HG03520 (cell line): ENCODE measurements at regions not wholly inside any gene's neighbourhood (a gene's known extent, or its start where the extent isn't known, plus 50 kb on each side); places are given as distances from the start of the nearest gene placed in this dataset.

Experiments
- ATAC-seq: cut with Tn5 transposase; IDR thresholded peaks from one replicate; pipeline ENCODE4 v1.9.1; 2021; ENCODE audit warnings: mild to moderate bottlenecking, moderate library complexity; ENCODE audit not compliant: unreplicated experiment

GRCh38 chr5:167243463-167243862 is 1048.0 kb upstream of the WWC1 start:
- no peak for ATAC-seq

GRCh38 chr5:167244583-167244982 is 1046.9 kb upstream of the WWC1 start:
- ATAC-seq = no peak

GRCh38 chr5:167245868-167246267 is 1045.6 kb upstream of the WWC1 start:
- no peak for ATAC-seq

- ATAC-seq = no peak
Measured at GRCh38 chr5:167247816-167248215, 1043.6 kb upstream of the WWC1 start.

GRCh38 chr5:167248257-167248656 is 1043.2 kb upstream of the WWC1 start:
- no peak for ATAC-seq

DNA sequence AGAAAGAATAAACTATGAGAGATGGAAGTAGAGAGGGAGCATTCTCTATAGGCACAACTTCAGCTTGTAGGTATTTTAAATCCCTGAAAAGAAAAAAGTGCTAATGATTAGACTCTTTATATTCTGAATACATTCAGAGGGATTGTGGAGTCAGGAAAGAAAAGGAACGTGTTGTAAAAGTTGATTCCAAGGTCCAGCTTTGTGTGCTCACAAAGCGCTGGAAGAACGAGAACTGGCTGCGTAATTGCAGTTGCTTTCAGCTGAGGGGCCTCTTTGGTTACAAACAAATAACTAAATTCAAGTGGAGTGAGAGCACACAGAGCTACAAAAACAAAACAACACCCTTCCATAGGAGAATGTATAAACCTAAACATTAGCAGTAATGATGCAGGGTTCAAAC is 1040.4 kb upstream of the WWC1 start:
- ATAC-seq = no peak

- ATAC-seq = no peak
Measured at GRCh38 chr5:167254132-167254531, 1037.3 kb upstream of the WWC1 start.

GRCh38 chr5:167255926-167256325 is 1035.5 kb upstream of the WWC1 start:
- no peak for ATAC-seq

DNA sequence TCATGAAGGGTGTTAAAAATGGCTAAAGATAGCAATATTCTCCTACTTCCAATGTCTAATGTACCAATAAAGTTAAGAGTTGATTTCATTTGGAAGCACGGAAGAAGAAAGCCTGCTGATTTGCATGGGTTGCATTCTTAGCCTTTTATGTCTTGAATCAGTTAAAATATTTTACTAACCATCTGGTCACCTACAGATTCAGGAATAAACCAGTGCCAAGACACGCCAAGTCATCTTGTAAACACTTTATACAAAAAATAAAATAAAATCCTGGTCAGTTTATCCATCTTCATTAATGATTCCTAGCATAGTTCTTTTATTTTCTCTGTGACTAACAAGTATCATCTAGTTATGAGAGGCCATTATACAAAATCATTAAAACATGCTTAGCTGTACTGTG is 1031.6 kb upstream of the WWC1 start:
- no peak for ATAC-seq

DNA sequence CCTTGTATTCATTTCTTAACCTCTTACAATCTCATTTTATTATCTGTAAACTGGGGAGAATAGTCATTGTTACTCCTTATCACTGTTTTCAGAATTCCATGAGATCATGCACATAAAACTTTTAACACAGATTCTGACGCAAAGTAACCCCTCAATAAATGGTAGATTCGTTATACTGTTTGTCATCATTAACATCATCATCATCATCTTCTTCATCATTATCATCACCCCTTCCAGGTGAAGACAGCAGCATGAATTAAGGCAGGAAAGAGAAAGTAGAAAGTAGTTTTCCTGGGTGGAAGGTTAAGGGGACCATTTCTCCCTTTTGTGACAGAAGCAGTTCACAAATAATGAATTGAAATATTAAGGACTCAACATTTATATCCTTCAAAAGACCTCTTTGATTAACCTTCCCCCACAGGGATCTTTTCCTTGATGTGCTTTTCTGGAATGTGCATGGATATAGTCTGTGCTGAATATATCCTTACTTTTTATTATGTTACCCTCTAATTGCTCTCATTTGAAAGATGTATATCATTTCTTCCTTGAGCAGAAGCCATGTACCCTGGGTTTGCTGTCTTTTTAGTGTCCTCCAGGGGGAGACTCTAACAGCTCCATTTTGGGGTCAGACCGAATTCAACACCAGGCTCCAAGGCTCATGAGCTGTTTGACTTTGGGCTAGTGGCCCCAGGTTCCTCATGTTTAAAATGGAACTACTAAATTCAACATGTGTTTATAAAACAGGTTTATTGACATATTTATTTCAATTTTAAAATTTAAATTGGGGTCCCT is 1029.9 kb upstream of the WWC1 start:
- no peak for ATAC-seq

DNA sequence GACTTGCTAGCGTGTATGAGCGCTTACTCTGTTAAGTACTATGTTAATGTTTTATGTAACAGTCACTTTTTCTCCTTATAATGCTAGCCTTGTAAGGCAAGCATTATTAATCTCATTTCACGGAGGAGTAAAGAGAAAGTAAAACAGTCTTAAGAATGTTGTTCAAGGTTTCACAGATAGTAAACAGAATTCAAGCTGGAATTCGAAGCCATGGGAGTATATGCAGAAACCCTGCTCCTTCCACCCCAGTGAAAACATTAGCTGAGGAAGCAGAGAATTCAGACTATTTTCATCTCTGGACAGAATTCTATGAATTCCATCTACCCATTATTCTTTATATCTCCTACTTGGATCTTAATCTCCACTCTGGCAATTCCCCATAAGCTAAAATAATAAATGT is 1028.3 kb upstream of the WWC1 start:
- ATAC-seq = no peak

- no peak for ATAC-seq
Measured at GRCh38 chr5:167264348-167264747, 1027.1 kb upstream of the WWC1 start.

GRCh38 chr5:167268337-167268736 is 1023.1 kb upstream of the WWC1 start:
- no peak for ATAC-seq

GRCh38 chr5:167269146-167269545 is 1022.3 kb upstream of the WWC1 start:
- no peak for ATAC-seq

GRCh38 chr5:167271081-167271480 is 1020.4 kb upstream of the WWC1 start:
- ATAC-seq = no peak

GRCh38 chr5:167271511-167271910 is 1019.9 kb upstream of the WWC1 start:
- ATAC-seq = no peak

GRCh38 chr5:167280111-167280510 is 1011.3 kb upstream of the WWC1 start:
- no peak for ATAC-seq

- no peak for ATAC-seq
Measured at GRCh38 chr5:167281925-167282324, 1009.5 kb upstream of the WWC1 start.

GRCh38 chr5:167283691-167284090 is 1007.8 kb upstream of the WWC1 start:
- ATAC-seq = no peak

DNA sequence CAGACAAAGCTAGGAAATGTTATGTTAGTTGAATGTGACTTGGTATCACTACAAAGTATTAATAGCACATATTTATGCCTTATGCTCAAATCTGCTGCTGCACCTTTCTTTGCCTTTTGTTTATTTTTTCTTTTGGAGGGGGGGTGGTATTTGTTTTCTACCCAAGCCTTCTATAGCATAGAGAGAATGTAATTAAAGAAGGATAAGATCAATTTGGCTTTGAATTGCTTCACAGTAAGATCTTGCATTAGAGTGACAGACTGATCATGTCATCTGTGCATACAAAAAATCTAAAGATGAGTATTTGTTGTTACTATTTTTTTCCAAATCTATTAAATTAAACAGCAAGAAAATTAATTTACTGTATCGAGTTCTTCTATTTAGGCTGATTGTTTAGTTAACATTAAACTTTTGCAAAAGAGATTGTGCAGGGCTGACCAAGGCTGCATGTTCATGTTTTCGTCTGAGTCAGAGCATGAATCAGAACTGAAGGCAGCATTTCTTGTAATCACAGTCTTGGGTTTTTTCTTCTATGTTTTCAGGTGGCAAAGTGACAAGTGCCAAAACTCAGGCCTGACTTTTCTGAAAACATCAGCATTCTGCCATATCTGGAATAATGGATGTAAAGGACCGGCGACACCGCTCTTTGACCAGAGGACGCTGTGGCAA is 1007.1 kb upstream of the WWC1 start:
- ATAC-seq = no peak

GRCh38 chr5:167285591-167285990 is 1005.9 kb upstream of the WWC1 start:
- no peak for ATAC-seq

- ATAC-seq = no peak
Measured at GRCh38 chr5:167286891-167287290, 1004.6 kb upstream of the WWC1 start.

DNA sequence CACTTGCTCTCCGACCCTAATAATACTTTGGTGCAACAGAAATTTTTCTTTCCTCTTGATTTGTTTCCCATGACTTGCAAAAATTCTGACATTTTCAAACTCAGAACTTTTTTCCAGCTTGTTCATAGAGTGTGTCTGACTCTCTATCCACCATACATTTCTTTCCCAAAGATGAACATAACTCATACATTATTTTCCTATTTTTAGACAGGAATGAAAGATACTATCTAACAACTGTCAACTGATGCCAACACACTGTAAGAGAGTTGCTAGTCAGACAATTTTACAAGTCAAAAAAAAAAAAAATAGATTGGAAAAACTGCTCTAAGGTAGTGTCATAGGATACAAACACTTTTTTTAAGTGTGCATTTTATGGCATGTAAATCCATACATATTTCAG is 1001.0 kb upstream of the WWC1 start:
- no peak for ATAC-seq
